C4-2B (cell line): ENCODE measurements at regions not wholly inside any gene's neighbourhood (a gene's known extent, or its start where the extent isn't known, plus 50 kb on each side); places are given as distances from the start of the nearest gene placed in this dataset.

ENCODE experiments used
- H3K27ac ChIP-seq: fragments of 450-650 bp; 2 replicates; pipeline ENCODE4 v1.5.1; 2017
- ZFX ChIP-seq: fragments of 450-650 bp; IDR thresholded peaks from 2 replicates; pipeline ENCODE4 v1.6.1; 2017
- TF ChIP-seq, protein P1 (sequence below): fragments of 450-650 bp; conservative IDR thresholded peaks from 2 replicates; pipeline ENCODE4 v1.5.1; 2017; ENCODE audit warnings: mild to moderate bottlenecking

- TF ChIP-seq, protein P1, sequence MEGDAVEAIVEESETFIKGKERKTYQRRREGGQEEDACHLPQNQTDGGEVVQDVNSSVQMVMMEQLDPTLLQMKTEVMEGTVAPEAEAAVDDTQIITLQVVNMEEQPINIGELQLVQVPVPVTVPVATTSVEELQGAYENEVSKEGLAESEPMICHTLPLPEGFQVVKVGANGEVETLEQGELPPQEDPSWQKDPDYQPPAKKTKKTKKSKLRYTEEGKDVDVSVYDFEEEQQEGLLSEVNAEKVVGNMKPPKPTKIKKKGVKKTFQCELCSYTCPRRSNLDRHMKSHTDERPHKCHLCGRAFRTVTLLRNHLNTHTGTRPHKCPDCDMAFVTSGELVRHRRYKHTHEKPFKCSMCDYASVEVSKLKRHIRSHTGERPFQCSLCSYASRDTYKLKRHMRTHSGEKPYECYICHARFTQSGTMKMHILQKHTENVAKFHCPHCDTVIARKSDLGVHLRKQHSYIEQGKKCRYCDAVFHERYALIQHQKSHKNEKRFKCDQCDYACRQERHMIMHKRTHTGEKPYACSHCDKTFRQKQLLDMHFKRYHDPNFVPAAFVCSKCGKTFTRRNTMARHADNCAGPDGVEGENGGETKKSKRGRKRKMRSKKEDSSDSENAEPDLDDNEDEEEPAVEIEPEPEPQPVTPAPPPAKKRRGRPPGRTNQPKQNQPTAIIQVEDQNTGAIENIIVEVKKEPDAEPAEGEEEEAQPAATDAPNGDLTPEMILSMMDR: no peak
- TF ChIP-seq ZFX: no peak
- no peak overlapping the region for H3K27ac ChIP-seq
These were observed 97.6 kb upstream of the RAB6C start for GRCh38 chr2:129881786-129882396.

- no peak overlapping the region for H3K27ac ChIP-seq
- TF ChIP-seq ZFX: no peak
- TF ChIP-seq, protein P1: no peak
These were observed 97.0 kb upstream of the RAB6C start for GRCh38 chr2:129882476-129882875.

GRCh38 chr2:129883121-129883520, 96.3 kb upstream of the RAB6C start:
- H3K27ac ChIP-seq: no peak overlapping the region
- TF ChIP-seq, protein P1: no peak
- no peak for TF ChIP-seq ZFX

DNA sequence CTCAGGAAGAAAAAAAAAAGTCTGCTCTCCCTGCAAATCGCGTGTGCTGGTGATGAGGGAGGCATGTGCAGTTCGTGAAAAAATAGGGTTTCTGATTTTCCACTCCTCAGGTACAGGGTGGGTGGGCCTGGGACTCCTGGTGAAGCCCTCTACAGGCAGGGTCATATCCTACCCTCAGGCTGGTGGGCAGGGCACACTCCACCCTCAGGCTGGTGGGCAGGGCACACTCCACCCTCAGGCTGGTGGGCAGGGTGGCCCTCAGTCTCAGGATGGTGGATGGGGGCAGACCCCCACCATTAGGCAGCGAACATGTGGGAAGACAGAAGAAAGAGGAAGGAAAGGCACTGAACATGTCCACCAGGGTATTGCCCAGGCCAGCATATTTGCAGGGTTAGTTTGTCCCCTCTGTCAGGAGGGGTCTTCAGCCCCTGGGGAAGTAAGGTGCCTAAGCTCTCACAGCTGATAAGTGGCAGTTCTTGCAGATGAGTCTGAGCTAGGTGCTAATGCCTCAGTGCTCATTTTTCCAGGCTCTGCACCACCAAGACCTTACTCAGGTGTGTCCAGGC, 95.2 kb upstream of the RAB6C start:
- no peak for TF ChIP-seq ZFX
- TF ChIP-seq, protein P1: no peak
- no peak overlapping the region for H3K27ac ChIP-seq

DNA sequence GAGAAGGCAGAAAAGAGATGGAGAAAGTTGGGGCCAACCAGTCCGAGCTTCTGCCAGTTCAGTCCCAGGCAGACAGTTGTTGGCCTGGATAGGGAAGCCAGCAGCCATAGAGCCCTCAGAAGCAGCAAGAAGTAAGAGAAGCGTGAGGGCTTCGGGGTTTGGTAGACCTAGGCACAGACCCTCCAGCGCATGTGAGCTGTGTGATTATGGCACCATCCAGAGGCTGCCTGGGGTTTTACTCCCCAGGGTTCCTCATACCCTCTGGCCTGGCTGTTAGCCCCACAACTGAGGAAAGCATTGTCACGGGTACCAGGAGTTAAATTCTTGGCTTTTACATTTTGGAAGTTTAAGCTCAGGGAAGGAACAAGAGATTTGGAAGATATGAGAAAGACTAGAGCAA, 93.7 kb upstream of the RAB6C start:
- TF ChIP-seq, protein P1: peak; percentile 20
- TF ChIP-seq ZFX: no peak
- no peak overlapping the region for H3K27ac ChIP-seq

- TF ChIP-seq, protein P1: no peak
- TF ChIP-seq ZFX: no peak
- no peak overlapping the region for H3K27ac ChIP-seq
These were observed 91.7 kb upstream of the RAB6C start for GRCh38 chr2:129887688-129888266.

GRCh38 chr2:129888461-129888860, 91.0 kb upstream of the RAB6C start:
- no peak overlapping the region for H3K27ac ChIP-seq
- TF ChIP-seq ZFX: no peak
- TF ChIP-seq, protein P1: no peak
